Breast epithelium (tissue), 3 donors: ENCODE measurements at regions not wholly inside any gene's neighbourhood (a gene's known extent, or its start where the extent isn't known, plus 50 kb on each side); places are given as distances from the start of the nearest gene placed in this dataset.

Source experiments
- CTCF ChIP-seq, 3 donors: fragments of 450-650 bp; IDR thresholded peaks; one replicate each; pipeline ENCODE4 v1.5.1; 2016 to 2017; ENCODE audit warnings: antibody characterized with exemption in 3 of 3, mild to moderate bottlenecking in 3 of 3, moderate library complexity in 3 of 3
- POLR2A ChIP-seq: fragments of 450-650 bp; IDR thresholded peaks from one replicate; pipeline ENCODE4 v1.6.1; 2016; ENCODE audit warnings: antibody characterized with exemption, mild to moderate bottlenecking, moderate library complexity
- POLR2AphosphoS5 ChIP-seq, 3 donors: sonication (generic); formaldehyde crosslinking; IDR thresholded peaks; one replicate each; pipeline ENCODE4 v1.6.1; 2017; ENCODE audit warnings: antibody characterized with exemption in 3 of 3

- TF ChIP-seq CTCF (IDR thresholded peaks at IDR 0.05) (no peak), POLR2A (no peak), POLR2AphosphoS5 (IDR thresholded peaks at IDR 0.05) (no peak)
Measured at GRCh38 chr12:45540661-45541341, 188.7 kb upstream of the ARID2 start.
